HG03460 (cell line): ENCODE measurements at regions not wholly inside any gene's neighbourhood (a gene's known extent, or its start where the extent isn't known, plus 50 kb on each side); places are given as distances from the start of the nearest gene placed in this dataset.

Experiments
- ATAC-seq: cut with Tn5 transposase; IDR thresholded peaks from one replicate; pipeline ENCODE4 v1.9.1; 2021; ENCODE audit not compliant: unreplicated experiment

GRCh38 chr13:73765651-73766384 is 368.4 kb downstream of the KLF12 start:
- ATAC-seq: peak; percentile 81

GRCh38 chr13:73759434-73759833 is 374.8 kb downstream of the KLF12 start:
- ATAC-seq: no peak

DNA sequence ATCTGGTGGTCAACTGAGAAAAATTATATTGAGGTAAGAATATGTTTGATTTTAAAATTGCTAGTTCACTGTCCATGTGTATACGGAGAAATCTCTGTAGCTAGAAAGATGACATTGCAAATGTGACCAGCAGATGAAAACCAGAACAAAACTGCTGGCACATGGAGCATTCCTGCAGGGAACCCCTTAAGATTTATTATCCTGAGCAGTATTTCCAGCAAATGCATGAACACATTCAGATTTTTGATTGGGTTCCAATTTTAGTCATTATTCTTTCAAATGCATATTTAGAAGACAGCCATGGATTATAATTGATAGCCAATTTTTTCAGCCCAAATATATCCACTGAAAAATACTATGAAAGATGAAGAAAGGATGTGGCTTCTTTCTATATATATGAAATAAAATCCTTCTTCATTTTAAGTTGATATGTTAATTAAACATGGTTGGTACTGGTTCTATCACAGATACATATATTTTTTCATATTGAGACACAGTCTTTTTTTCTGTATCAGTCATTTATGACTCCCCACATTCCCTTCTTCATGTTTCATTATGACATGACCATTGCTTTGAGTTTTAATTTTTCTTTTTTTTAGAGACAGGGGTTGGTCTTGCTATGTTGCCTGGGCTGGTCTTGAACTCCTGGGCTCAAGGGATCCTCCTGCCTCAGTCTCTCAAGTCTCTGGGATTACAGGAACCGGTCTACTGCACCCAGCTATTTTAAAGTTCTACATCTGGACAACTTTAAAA is 376.5 kb downstream of the KLF12 start:
- ATAC-seq: no peak

DNA sequence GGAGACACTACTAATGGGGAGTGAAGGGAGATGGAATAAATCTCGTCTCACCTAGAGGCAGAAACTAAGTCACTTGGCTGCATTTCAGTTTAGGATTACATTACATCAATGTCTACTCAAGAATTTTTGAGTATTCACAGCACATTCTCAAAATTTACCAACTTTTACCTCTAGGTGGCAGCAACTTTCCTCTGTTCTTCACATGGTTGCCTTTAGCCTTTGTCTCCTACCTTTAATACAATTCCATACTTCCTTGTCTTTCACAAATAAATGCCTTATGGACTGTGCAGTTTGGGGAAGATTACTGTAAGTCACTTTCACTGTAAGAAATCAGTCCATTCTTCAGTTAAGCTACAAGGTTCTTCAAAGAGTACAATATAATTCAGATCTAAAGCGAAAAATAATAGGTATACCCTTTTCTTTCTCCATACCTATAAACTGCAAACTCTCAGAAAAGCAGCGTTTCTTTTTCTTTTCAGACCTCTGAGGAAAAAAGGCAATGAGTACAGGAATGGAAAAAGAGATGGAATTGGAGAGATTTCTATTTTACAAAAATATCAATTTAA is 379.4 kb downstream of the KLF12 start:
- ATAC-seq: peak; percentile 64

- no peak for ATAC-seq
Measured at GRCh38 chr13:73754241-73754640, 380.0 kb downstream of the KLF12 start.

- no peak for ATAC-seq
Measured at GRCh38 chr13:73751290-73751689, 382.9 kb downstream of the KLF12 start.

- no peak for ATAC-seq
Measured at GRCh38 chr13:73748404-73748803, 385.8 kb downstream of the KLF12 start.

DNA sequence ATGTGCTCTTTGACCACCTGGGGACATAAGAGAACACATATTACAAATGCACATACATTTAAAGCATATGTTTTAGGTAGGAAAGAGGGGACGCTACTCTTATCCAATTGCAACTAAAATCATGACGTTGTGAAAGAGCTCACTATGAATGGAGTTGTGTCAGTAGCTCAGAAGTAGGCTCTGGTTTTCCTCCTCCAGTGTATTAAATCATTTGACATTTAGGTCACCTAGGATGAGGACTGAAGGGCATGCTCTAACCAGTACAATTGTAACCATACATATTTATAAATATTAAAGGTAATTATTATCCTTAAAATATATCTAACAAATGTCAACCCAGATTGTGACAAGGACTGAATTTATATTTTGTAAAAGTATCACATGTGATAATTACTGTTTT is 389.0 kb downstream of the KLF12 start:
- ATAC-seq: no peak

DNA sequence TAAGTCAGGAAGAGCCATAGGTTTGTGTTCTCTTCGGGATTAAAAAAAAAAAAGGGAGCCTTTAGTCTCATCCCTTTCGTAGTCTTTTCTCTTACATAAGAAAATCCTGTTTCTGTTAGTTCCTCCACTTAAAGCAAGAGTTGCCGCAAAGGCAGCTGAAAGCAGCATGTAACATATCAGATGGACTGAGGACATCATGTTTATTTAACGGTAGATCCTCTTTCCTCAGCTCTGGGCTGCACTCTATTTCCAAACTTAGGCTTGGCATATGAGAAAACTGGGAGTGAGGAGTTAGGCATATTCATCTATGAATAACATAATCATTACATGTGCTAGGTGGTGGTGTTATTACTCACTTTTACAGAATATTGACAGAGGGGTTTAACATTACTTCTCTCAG is 391.2 kb downstream of the KLF12 start:
- ATAC-seq: no peak

- ATAC-seq: no peak
Measured at GRCh38 chr13:73741742-73742141, 392.5 kb downstream of the KLF12 start.

GRCh38 chr13:73741111-73741510 is 393.1 kb downstream of the KLF12 start:
- no peak for ATAC-seq

- no peak for ATAC-seq
Measured at GRCh38 chr13:73740666-73741065, 393.5 kb downstream of the KLF12 start.

GRCh38 chr13:73739394-73739793 is 394.8 kb downstream of the KLF12 start:
- ATAC-seq: no peak

DNA sequence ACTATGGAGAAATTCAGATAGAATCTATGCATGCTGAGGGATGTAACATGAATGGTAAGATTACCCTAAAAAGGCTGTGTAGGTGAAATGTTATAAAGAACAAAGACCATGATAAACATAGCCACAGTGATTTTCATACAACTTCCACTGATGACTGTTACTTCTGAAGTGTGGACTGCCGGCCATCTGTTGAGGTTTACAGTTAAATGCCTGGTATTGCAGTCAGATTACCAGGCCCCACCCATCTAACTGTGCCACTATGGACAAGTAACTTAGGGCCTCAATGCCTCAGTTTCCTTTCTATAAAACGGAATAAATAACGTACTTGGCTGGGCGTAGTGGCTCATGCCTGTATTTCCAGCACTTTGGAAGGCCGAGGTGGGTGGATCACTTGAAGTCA is 395.6 kb downstream of the KLF12 start:
- no peak for ATAC-seq

GRCh38 chr13:73737214-73737613 is 397.0 kb downstream of the KLF12 start:
- ATAC-seq: no peak

GRCh38 chr13:73733706-73734105 is 400.5 kb downstream of the KLF12 start:
- ATAC-seq: no peak

DNA sequence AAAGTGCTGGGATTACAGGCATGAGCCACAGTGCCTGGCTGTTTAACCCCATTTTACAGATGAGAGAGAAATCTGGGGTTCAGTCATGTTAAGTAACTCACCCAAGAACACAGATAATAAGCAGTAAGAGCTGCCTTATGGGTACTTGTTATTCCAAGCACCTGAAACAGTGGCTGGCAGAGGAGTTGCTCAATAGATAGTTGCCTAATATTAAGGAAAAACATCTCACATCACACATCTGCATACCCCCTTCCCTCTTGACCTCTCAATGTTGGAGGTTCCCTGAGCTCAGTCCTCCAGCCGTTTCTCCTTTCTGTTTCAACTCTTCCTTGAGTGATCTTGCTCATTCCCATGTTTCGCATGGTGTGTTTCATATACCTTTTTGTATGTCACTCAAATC is 401.9 kb downstream of the KLF12 start:
- no peak for ATAC-seq

GRCh38 chr13:73731564-73731963 is 402.6 kb downstream of the KLF12 start:
- no peak for ATAC-seq

DNA sequence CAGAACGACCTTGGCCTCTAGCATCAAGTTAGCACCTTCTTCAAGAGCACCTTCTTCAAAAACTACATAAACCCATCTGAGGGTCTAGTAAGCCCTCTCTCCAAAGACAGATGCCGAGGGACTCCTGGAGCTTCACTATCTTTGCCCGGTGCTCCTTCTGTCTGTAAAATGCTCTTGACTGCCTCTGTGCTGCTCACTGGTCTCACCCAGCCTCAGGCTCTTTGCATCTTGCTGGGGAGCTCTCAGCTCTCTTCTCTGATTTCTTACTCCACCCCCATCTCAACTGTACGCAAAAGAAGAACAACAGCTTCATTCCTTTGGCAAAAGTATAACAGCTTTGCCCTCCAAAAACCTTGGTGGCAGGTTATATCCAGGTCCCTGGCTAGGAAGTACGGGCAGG is 404.2 kb downstream of the KLF12 start:
- ATAC-seq: no peak

DNA sequence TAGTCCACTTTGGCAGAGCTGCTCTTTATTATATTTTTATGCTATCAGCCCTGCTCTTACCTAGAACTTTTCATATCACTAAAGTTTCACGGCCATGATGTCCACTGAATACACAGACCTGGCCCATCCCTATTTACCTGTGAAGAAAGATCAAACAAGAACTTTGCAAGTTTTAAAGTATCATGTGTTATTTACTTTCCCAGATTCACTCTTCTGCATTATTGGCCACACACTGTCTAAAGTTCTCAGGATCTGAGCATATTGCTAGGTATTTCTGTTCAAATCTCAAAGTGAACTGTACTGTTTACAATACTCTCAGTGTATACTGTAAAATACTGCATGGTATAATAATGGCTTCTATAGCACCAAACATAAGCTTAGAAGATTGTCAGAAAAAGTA is 405.2 kb downstream of the KLF12 start:
- ATAC-seq: no peak

DNA sequence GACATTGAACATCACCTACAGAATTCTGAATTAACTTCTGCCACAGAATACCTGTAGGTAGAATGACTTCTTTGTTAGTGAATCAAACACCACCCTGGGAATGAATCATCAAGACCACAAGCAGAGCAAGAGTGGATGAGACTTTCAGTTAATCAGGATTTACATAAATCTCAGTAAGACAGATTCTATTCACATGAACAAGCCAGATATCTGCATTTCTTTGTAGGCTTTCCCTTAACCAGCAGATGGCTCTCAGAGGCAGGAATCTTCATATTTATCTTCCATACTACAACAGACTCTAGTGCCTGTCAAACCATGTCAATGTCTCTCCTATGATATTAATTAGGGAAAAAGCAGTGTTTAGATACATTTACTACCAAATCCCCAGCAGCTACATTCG is 412.1 kb downstream of the KLF12 start:
- no peak for ATAC-seq

DNA sequence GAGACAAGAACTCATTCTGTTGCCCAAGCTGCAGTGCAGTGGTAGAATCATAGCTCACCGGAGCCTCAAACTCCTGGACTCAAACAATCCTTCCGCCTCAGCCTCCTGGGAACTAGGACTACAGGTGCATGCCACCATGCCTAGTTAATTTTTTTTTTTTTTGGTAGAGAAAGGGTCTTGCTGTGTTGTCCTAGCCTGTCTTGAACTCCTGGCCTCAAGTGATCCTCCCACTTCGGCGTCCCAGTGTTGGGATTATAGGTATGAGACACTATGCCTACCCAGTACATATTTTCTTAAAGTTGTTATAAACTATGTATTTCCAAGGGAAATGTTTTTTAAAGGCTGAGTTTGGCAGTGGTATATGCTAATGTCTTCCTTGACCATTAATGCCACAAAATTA is 412.6 kb downstream of the KLF12 start:
- ATAC-seq: no peak
